Adrenal gland (tissue), 9 donors: ENCODE measurements at regions not wholly inside any gene's neighbourhood (a gene's known extent, or its start where the extent isn't known, plus 50 kb on each side); places are given as distances from the start of the nearest gene placed in this dataset.

Experiments
- DNase-seq, 7 donors: peaks; one replicate each; pipeline ENCODE4 v3.0.0-alpha.2; 2019 to 2020
- H3K27ac ChIP-seq, 5 donors: fragments of 200-600 bp; sonication (generic) in 4 of 5; 1 replicate in 3 of 5; 2 replicates in 2 of 5; pipeline versions ENCODE4 v1.5.1 to v1.8.0; 2016 to 2020; ENCODE audit warnings: mild to moderate bottlenecking in 1 of 5
- H3K27me3 ChIP-seq: fragments of 200-600 bp; 2 replicates; pipeline ENCODE4 v1.8.0; 2021
- H3K36me3 ChIP-seq, 2 donors: fragments of 200-600 bp; replicated peaks in 1 of 2; 1 replicate in 1 of 2; 2 replicates in 1 of 2; pipeline versions ENCODE4 v1.5.1 to v1.8.0; 2018 to 2022
- H3K4me1 ChIP-seq, 2 donors: fragments of 200-600 bp; replicated peaks in 1 of 2; 1 replicate in 1 of 2; 2 replicates in 1 of 2; pipeline versions ENCODE4 v1.5.1 to v1.8.0; 2018 to 2021
- H3K4me3 ChIP-seq, 4 donors: fragments of 200-600 bp; sonication (generic) in 3 of 4; one replicate each; pipeline ENCODE4 v1.5.1; 2016 to 2018
- H3K9me3 ChIP-seq, 3 donors: fragments of 200-600 bp; sonication (generic) in 1 of 3; replicated peaks in 1 of 3; 1 replicate in 2 of 3; 2 replicates in 1 of 3; pipeline versions ENCODE4 v1.5.1 to v1.8.0; 2016 to 2021
- POLR2A ChIP-seq, 2 donors: fragments of 450-650 bp; IDR thresholded peaks; one replicate each; pipeline ENCODE4 v1.6.1; 2017; ENCODE audit warnings: antibody characterized with exemption in 2 of 2, mild to moderate bottlenecking in 2 of 2, moderate library complexity in 1 of 2
- WGBS, 4 donors: extraction: QIAGEN DNeasy Blood & Tissue Kit in 2 of 4; methylation state at CpG; one replicate each; pipeline versions ENCODE4 v1.1.5 to v1.1.7; 2013 to 2017; 5-methylcytosine and 5-hydroxymethylcytosine counted together
- intact Hi-C, 2 donors: fragments of 100-400 bp; cut with DNase I; formaldehyde crosslinking; loops; one replicate each; pipeline versions ENCODE4 v1.14.1 to v1.15.0; 2022 to 2023
- TF ChIP-seq, protein P1 (sequence below), 6 experiments: fragments of 450-650 bp in 4 of 6; fragments of 200-600 bp in 2 of 6; sonication (generic) in 1 of 6; IDR thresholded peaks; 1 replicate in 5 of 6; 2 replicates in 1 of 6; pipeline versions ENCODE4 v1.5.1 to v1.8.0; 2016 to 2021; ENCODE audit warnings: antibody characterized with exemption in 6 of 6, mild to moderate bottlenecking in 2 of 6, moderate library complexity in 1 of 6
- donor health status: healthy with polysubstance abuse.
- donor health status: Bipolar disorder and iron deficiency.
- donor health status: DM: yes; HTN: yes; CAD: no.
- donor health status: DM: no; HTN: no; CAD: no.
- donor health status: DM: no; HTN: no; CAD: no.

DNA sequence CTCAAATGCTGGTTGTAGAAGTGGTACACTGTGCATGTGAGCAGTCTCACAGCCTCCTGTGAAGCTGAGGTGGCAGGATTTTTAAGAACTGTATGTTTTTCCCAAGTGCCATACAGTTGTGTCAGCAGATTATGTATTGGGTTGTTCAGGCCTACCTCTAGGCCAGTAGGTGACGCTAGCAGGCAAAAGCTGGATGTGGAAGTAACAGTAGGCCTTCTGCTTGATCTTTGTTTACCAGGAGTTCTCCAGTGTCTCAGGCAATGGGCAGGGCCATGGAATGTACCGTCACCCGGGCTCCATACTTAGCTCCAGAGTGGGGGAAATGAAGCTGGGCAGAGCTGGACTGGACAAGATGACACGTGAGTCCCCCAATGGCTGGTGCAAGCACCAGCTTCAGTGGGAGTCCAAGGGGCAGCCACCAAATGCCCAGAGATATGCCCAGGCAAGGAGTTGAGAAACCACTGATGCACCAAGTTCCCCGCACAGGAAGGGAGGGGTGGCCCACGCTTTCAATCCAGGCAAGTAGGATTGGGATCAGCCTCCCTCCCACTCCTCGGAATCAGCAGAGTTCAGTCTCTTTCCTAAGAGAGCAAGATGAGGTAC lies 289.7 kb downstream of the HTR1B start:
- no peaks in the 10 kb centered on the region for H3K36me3 ChIP-seq
- WGBS, 4 donors = 75 to 90% (median 87%) methylated on average over 4 to 7 of the region's 7 CpGs
- TF ChIP-seq, protein P1, sequence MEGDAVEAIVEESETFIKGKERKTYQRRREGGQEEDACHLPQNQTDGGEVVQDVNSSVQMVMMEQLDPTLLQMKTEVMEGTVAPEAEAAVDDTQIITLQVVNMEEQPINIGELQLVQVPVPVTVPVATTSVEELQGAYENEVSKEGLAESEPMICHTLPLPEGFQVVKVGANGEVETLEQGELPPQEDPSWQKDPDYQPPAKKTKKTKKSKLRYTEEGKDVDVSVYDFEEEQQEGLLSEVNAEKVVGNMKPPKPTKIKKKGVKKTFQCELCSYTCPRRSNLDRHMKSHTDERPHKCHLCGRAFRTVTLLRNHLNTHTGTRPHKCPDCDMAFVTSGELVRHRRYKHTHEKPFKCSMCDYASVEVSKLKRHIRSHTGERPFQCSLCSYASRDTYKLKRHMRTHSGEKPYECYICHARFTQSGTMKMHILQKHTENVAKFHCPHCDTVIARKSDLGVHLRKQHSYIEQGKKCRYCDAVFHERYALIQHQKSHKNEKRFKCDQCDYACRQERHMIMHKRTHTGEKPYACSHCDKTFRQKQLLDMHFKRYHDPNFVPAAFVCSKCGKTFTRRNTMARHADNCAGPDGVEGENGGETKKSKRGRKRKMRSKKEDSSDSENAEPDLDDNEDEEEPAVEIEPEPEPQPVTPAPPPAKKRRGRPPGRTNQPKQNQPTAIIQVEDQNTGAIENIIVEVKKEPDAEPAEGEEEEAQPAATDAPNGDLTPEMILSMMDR (IDR thresholded peaks at IDR 0.05) = no peak
- no peak for TF ChIP-seq POLR2A (IDR thresholded peaks at IDR 0.05)
- intact Hi-C loops = no loop called here
- no peak for DNase-seq
- no peak overlapping the region for H3K4me3 ChIP-seq
- H3K4me1 ChIP-seq = no peaks in the 10 kb centered on the region
- H3K27me3 ChIP-seq = no peaks in the 10 kb centered on the region
- no peak overlapping the region for H3K27ac ChIP-seq
- H3K9me3 ChIP-seq = no peaks in the 10 kb centered on the region

DNA sequence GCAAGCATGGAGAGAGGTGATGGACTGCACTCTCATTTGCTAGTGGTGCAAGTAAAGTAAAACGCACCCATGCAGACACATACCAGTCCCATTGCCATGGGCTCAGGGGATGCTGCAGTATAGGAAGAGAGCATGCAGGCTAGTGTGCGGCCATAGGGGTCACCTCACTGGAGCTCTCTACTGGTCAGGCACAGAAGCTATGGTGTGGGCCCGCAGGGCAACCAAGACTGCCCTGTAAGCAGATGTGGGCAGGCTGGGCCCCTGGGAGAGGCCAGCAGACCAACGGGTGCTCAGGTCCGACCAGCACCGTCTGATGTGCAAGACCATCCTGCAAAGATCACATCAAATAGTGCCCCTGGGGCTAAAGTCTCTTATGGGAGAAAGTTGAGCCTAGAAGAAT lies 290.7 kb downstream of the HTR1B start:
- no peak for DNase-seq
- H3K4me1 ChIP-seq = no peaks in the 10 kb centered on the region
- WGBS, 4 donors = 76 to 89% (median 84%) methylated on average over 2 to 6 of the region's 6 CpGs
- H3K9me3 ChIP-seq = peaks cover 0 to 2% (median 0%) of the 10 kb centered on the region in 3 donors
- no peaks in the 10 kb centered on the region for H3K27me3 ChIP-seq
- no peaks in the 10 kb centered on the region for H3K36me3 ChIP-seq
- TF ChIP-seq, protein P1 (IDR thresholded peaks at IDR 0.05) = no peak
- TF ChIP-seq POLR2A (IDR thresholded peaks at IDR 0.05) = no peak
- no peak overlapping the region for H3K4me3 ChIP-seq
- intact Hi-C loops = no loop called here
- H3K27ac ChIP-seq = no peak overlapping the region

DNA sequence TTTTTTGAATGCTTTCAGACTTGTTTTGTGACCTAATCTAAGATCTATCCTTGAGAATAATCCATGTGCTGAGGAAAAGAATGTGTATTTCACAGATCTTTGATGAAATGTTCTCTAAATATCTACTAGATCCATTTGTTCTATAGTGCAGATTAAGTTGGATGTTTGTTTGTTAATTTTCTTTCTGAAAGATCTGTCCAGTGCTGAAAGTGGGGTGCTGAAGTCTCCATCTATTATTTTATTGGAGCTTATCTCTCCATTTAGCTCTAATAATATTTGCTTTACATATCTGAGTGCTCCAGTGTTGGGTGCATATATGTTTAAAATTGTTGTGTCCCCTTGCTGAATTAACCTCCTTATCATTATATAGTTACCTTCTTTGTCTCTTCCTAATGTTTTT lies 303.6 kb downstream of the HTR1B start:
- H3K4me1 ChIP-seq = no peaks in the 10 kb centered on the region
- no peak overlapping the region for H3K4me3 ChIP-seq
- H3K27ac ChIP-seq = no peak overlapping the region
- no peaks in the 10 kb centered on the region for H3K36me3 ChIP-seq
- TF ChIP-seq, protein P1 (IDR thresholded peaks at IDR 0.05) = no peak
- TF ChIP-seq POLR2A (IDR thresholded peaks at IDR 0.05) = no peak
- intact Hi-C loops = no loop called here
- H3K27me3 ChIP-seq = no peaks in the 10 kb centered on the region
- peaks cover 0 to 8% (median 0%) of the 10 kb centered on the region in 3 donors for H3K9me3 ChIP-seq
- no peak for DNase-seq

GRCh38 chr6:77151241-77151640 lies 312.1 kb downstream of the HTR1B start:
- no peak for DNase-seq
- Histone ChIP-seq H3K36me3 (no peaks in the 10 kb centered on the region), H3K27me3 (no peaks in the 10 kb centered on the region), H3K9me3 (no peaks in the 10 kb centered on the region), H3K27ac (no peak overlapping the region), H3K4me3 (no peak overlapping the region), H3K4me1 (no peaks in the 10 kb centered on the region)
- WGBS, 4 donors = 68 to 70% (median 69%) methylated on average over 4 of the region's 4 CpGs
- TF ChIP-seq POLR2A (IDR thresholded peaks at IDR 0.05) = no peak
- TF ChIP-seq, protein P1 (IDR thresholded peaks at IDR 0.05) = no peak
- intact Hi-C loops = no loop called here
